Kasumi-1 (cell line): ENCODE measurements at regions not wholly inside any gene's neighbourhood (a gene's known extent, or its start where the extent isn't known, plus 50 kb on each side); places are given as distances from the start of the nearest gene placed in this dataset.
A peak's percentile ranks its signal among the peaks of the same experiment; 100 is the strongest.

Experiments used
- DNase-seq, 2 experiments: peaks; one replicate each; lab custom pipeline; 2025; lab: John Stamatoyannopoulos, UW

DNA sequence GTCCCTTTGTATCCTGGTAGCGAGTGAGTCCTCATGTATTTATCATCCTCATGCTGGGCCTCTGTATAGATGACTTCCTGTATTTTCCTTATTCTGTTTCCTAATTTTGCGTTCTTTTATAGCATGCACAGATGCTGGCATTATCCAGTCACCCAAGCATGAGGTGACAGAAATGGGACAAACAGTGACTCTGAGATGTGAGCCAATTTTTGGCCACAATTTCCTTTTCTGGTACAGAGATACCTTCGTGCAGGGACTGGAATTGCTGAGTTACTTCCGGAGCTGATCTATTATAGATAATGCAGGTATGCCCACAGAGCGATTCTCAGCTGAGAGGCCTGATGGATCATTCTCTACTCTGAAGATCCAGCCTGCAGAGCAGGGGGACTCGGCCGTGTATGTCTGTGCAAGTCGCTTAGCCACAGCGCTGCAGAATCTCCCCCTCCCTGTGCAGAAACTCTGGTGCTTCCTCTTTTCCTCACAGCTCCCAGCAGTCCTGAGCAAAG lies 183.1 kb upstream of the PRSS58 start:
- peak; percentile 89 to 95 for DNase-seq

DNA sequence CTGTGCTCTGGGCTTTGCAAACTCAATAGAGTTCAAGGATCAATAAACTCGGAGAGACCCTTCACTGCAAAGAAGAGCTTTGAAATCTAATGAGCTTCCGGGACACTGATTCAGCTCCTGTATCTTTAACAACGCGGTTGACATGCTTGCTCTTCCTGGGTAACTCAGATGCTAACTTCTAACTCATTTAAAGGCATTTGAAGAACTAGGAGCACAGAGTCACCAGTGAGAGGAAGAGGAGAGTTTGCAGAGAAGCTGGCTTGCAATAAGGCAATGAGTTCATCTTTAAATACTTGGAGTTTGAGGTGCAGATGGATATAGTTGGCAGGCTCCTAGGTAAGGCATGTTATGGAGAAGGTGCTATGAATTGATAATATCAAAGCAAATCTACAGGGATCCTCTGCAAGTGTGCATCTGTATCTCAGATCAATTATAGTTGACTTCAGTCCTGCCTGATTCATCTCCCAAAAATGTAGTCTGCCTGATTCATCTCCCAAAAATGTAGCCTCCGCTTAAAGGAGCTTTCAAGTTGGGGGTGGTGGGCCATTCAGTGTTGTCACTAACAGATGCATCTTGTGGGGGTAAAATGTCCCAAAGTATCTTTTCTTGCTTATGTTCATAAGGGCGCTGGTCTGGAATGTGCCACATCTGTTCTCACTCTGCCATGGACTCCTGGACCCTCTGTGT lies 182.5 kb upstream of the PRSS58 start:
- peak in 1 of 2 experiments; percentile 19 for DNase-seq

- DNase-seq: no peak
These were observed 181.9 kb upstream of the PRSS58 start for GRCh38 chr7:142439739-142440138.

- no peak for DNase-seq
These were observed 181.2 kb upstream of the PRSS58 start for GRCh38 chr7:142438923-142439515.

DNA sequence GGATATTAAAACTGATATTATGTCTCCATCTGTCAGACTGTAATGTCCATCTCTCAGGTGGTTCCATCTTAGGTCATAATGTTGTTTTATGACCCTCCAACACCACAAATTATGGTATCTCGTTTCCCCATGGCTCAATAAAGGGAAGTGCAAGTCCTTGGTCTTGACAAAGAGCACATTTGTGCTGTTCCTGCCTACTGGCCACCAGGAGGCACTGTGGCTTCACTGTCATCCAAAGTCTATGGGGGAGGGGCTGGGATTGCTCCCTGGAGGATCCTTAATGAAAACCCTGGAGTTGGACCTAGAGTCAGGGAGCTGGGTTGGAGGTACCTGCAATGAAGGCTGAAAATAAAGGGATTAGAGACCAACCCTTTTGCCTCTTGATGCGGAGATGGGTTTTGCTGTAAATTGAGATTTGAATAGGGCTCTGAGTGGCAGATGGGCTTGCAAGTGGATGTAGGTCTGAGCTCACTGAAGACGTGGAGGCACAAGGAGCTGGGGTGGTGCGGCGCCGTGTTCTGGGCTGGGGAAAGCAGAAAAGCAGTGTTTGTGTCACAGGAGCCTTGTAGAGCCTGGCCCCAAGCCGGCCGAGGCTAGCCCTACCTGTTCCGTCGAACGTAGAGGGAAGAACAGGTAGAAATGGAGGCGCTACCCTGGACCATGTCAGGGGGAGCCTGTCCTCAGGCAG lies 180.5 kb upstream of the PRSS58 start:
- DNase-seq: peak; percentile 78 to 79

DNA sequence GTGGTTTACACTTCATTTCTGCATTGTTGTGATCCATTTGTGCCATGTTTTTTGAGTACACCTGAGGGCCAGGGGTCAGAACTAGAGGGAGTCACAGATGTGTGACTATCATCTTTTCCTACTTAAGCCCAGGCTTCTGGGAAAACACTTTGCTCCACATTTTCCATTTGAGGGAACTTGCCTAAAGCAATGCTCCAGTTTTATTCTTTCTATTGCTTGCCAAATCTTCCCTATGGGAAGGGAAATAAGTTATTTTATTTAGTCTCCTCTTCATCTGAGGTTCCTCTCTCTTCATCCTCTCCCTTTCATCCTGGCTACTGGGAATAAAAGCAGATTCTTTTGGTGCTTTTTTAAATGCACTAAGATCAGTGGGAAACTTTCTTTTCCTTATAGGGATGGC lies 179.9 kb upstream of the PRSS58 start:
- no peak for DNase-seq

DNA sequence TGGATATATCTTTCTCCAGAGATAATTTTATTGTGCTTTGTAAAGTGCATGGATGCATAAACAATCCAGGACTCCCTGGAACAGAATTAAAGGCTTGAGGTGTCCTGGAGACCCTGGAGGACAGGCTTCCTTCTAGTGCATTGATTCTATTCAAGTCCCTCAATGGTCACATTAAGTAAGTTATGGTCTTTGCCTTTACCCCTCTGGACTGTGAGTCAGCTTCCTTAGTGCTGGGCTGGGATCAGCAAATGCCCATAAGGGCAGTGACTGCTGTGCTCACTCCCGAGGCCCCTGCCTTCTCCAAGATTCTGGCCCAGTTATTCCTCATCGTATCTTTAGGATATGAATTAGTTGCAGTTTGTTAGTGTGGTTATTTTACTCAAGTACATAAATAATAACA lies 178.7 kb upstream of the PRSS58 start:
- no peak for DNase-seq

- DNase-seq: peak in 1 of 2 experiments; percentile 10
These were observed 177.7 kb upstream of the PRSS58 start for GRCh38 chr7:142435606-142436005.

GRCh38 chr7:142434666-142435167 lies 176.9 kb upstream of the PRSS58 start:
- no peak for DNase-seq

GRCh38 chr7:142434133-142434532 lies 176.3 kb upstream of the PRSS58 start:
- DNase-seq: peak; percentile 53 to 74

DNA sequence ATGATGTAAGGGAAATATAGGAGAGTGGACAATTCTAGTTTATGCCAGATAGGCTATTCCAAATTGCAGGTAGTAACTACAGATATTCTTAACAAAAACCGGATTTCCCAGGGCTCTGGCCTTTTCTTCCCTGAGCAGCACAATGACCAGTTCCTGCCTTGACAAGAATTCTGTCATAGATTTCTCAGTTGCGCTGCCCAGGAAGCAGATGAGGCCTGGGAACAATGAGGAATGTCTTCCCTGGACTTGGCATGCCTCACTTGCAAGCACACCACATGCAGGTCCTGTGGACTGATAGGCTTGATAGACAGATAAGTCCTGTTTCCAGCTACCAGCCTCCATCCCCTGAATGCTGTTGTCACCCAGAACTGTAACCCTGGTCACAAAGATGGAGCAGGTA lies 174.5 kb upstream of the PRSS58 start:
- no peak for DNase-seq

GRCh38 chr7:142431491-142431890 lies 173.6 kb upstream of the PRSS58 start:
- no peak for DNase-seq

DNA sequence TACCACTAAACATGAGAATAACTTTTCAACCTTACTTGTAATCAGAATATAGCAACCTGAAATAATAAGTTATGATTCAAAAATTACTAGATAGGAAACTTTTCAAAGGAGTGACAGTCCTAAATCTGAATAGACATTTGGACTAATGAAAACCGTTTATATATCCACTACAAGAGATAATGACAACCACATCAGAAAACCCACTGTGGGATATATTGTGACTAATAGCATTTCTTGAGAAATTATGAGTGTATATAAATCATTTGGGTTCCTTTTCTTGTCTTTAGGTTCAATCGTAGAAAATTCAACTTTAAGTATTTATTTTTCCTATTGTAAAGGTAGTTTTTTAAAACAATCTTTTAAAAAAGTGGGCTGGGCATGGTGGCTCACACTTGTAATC lies 170.2 kb upstream of the PRSS58 start:
- DNase-seq: no peak

DNA sequence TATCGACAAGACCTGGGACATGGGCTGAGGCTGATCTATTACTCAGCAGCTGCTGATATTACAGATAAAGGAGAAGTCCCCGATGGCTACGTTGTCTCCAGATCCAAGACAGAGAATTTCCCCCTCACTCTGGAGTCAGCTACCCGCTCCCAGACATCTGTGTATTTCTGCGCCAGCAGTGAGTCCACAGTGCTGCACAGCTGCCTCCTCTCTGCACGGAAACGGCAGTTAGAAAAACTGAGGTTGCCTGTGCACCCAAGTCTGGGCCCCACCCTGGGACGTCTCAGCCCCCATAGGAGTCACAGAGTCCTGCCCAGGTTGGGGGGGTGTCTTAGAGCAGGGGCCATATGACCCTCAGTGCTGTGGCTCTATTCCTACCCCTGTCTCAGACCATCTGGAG lies 167.4 kb upstream of the PRSS58 start:
- DNase-seq: no peak

DNA sequence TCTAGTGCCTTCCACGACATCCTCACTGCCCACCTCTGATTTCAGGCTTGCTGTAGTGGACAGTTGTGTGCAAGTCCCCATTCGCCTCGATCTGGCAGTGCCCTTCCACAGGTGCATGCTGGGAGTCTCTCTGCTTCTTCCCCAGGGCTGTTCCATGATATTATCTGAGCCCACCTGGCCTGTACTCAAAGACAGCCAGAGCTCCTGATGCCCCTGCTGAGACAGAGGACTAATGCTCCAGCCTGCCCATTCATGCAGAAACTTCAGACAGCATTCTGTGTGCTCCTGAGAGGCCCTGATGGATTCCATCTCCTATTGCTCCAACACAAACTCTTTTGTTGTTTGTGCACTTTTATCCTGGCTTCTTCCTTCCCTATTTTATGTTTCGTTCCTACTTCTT lies 164.8 kb upstream of the PRSS58 start:
- DNase-seq: no peak

GRCh38 chr7:142420554-142421362 lies 162.9 kb upstream of the PRSS58 start:
- DNase-seq: peak; percentile 53 to 74

DNA sequence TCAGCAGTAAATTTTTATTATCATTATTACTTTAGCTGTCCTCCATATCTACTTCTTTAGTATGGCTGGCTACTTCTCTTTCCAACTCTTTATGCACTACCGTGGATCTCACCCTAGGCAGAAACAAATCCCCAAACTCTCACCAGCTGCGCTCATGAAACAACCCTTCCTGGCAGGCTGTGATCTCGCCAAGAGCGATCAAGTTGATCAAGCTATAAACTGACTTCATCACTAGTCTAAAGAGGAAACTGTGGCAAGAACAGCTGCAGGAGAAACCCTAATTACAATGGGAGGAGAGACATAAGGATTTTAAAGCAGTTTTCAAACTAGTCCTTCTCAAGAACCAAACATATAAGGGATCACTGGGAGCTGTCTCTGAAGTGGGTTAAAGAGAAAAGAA lies 160.5 kb upstream of the PRSS58 start:
- peak; percentile 45 to 63 for DNase-seq

GRCh38 chr7:142414915-142415314 lies 157.1 kb upstream of the PRSS58 start:
- DNase-seq: no peak

DNA sequence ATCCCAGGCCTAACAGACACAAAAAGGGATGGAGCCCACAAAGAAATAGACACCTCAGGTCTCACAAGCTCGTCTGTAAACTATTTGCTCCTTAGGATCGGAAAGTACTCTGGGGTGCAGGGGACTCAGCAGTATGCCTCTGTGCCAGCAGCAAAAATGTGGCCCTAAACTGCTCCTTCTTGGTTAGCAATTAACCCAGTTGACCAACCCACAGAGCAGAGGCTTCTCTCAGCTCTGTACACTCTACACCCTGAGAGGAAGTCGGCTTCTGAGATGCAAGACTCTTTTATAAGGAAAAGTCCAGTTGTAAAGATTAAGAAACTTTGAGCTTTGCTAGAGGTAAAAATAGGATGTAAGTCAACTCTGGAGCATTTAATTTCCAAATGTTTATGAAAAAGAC lies 156.3 kb upstream of the PRSS58 start:
- no peak for DNase-seq

GRCh38 chr7:142413280-142414000 lies 155.6 kb upstream of the PRSS58 start:
- no peak for DNase-seq

DNA sequence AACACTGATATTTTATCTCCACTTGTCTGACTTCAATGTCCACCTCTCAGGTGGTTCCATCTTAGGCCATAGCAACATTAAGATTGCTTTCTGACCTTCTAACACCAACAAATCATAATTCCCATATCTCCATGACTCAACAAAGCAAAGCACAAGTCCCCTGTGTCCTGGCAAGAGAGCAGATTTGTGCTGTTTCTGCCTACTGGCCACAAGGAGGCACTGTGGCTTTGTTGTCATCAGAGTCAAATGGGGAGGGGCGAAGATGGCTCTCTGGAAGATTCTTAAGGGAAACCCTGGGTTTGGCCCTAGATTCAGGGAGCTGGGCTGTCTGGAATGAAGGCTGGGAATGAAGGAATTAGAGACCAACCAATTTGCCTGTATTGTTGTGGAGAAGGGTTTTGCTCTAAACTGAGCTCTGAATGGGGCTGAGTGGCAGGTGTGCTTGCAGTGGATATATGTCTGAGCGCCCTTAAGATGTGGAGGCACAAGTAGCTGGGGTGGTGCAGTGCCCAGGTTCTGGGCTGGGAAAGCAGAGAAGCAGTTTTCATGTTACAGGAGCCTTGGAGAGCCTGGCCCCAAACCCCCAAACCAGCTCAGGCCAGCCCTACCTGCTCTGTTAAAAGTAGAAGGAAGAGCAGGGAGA lies 154.8 kb upstream of the PRSS58 start:
- DNase-seq: peak; percentile 68 to 81
